ENCODE measurements at regions not wholly inside any gene's neighbourhood (a gene's known extent, or its start where the extent isn't known, plus 50 kb on each side); places are given as distances from the start of the nearest gene placed in this dataset.

DNA sequence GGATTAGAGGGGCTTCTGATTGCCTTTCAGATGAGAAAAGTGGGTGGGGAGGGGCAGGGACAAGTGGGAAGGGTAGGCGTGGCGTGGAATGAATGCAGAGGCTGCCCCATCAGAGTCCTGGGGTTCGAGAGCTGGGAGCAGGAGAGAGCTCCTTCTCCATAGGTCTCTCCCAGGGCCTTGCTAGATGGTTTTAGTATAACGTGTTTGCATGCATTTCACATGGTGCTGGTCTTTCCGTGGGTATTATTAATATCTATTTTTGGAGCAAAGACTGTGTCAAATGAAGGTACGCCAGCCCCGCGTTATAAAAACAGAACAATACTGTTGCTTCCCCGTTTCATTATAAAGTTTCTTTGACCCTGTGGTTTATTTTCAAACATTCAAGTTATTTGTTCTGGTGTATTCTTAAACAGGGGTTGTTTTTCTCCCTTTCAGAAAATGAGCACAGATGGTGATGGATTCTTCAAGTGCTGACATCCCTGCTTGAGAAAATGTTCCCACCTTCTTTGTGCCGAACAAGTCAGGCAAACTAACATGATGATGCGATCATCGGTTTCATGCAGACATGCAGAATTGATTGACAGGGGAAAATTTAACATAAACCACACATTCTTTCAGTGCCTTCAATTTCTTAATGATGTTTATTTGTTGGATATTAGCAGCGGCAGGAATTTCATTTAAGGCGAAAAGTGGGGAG, 62.1 kb upstream of the ZNF536 start:
- Histone ChIP-seq H3K27me3 (ENCODE audit: control insufficient read depth in 4 of 4, insufficient read depth in 4 of 4, low read length in 3 of 4) (no peaks in the 10 kb centered on the region), H3K9me3 (ENCODE audit: control insufficient read depth in 4 of 4, low read length in 3 of 4) (no peaks in the 10 kb centered on the region), H3K4me1 (ENCODE audit: control insufficient read depth in 4 of 4, insufficient read depth in 4 of 4, low read length in 3 of 4) (no peaks in the 10 kb centered on the region), H3K27ac (ENCODE audit: low read depth in 1 of 2, low read length in 2 of 2) (no peak overlapping the region), H3K9ac (ENCODE audit: low read depth in 1 of 2, low read length in 2 of 2) (no peak overlapping the region), H3K4me3 (ENCODE audit: low read depth in 1 of 3, low read length in 3 of 3) (no peak overlapping the region), H3K36me3 (ENCODE audit: control insufficient read depth in 4 of 4, insufficient read depth in 3 of 4, low read depth in 1 of 4, low read length in 3 of 4) (no peaks in the 10 kb centered on the region)
- TF ChIP-seq JUND (IDR thresholded peaks at IDR 0.05) = no peak
- TF ChIP-seq NR2F2 (IDR thresholded peaks at IDR 0.05) = no peak
- no peak for TF ChIP-seq YY1 (IDR thresholded peaks at IDR 0.05)
- no peak for TF ChIP-seq EGR1 (IDR thresholded peaks at IDR 0.05; ENCODE audit: low read depth in 2 of 2)
- TF ChIP-seq FOXA1 (IDR thresholded peaks at IDR 0.05) = no peak
- no peak for TF ChIP-seq GABPA (IDR thresholded peaks at IDR 0.05 in 1 of 2, conservative IDR thresholded peaks at IDR 0.05 in 1 of 2)
- no peak for TF ChIP-seq RAD21 (IDR thresholded peaks at IDR 0.05)
- no peak for TF ChIP-seq MAX (IDR thresholded peaks at IDR 0.05)
- no peak for TF ChIP-seq SP1 (IDR thresholded peaks at IDR 0.05)
- no peak for TF ChIP-seq HNF4A (conservative IDR thresholded peaks at IDR 0.05)
- TF ChIP-seq, protein P1, sequence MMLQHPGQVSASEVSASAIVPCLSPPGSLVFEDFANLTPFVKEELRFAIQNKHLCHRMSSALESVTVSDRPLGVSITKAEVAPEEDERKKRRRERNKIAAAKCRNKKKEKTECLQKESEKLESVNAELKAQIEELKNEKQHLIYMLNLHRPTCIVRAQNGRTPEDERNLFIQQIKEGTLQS (IDR thresholded peaks at IDR 0.05) = no peak
- no peak for TF ChIP-seq TAF1 (conservative IDR thresholded peaks at IDR 0.05)
- TF ChIP-seq, protein P2, sequence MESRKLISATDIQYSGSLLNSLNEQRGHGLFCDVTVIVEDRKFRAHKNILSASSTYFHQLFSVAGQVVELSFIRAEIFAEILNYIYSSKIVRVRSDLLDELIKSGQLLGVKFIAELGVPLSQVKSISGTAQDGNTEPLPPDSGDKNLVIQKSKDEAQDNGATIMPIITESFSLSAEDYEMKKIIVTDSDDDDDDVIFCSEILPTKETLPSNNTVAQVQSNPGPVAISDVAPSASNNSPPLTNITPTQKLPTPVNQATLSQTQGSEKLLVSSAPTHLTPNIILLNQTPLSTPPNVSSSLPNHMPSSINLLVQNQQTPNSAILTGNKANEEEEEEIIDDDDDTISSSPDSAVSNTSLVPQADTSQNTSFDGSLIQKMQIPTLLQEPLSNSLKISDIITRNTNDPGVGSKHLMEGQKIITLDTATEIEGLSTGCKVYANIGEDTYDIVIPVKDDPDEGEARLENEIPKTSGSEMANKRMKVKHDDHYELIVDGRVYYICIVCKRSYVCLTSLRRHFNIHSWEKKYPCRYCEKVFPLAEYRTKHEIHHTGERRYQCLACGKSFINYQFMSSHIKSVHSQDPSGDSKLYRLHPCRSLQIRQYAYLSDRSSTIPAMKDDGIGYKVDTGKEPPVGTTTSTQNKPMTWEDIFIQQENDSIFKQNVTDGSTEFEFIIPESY (IDR thresholded peaks at IDR 0.05) = no peak
- TF ChIP-seq, protein P3, sequence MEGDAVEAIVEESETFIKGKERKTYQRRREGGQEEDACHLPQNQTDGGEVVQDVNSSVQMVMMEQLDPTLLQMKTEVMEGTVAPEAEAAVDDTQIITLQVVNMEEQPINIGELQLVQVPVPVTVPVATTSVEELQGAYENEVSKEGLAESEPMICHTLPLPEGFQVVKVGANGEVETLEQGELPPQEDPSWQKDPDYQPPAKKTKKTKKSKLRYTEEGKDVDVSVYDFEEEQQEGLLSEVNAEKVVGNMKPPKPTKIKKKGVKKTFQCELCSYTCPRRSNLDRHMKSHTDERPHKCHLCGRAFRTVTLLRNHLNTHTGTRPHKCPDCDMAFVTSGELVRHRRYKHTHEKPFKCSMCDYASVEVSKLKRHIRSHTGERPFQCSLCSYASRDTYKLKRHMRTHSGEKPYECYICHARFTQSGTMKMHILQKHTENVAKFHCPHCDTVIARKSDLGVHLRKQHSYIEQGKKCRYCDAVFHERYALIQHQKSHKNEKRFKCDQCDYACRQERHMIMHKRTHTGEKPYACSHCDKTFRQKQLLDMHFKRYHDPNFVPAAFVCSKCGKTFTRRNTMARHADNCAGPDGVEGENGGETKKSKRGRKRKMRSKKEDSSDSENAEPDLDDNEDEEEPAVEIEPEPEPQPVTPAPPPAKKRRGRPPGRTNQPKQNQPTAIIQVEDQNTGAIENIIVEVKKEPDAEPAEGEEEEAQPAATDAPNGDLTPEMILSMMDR (IDR thresholded peaks at IDR 0.05; ENCODE audit: low read depth, low read length, missing input control) = no peak
- TF ChIP-seq REST (IDR thresholded peaks at IDR 0.05) = no peak
- no peak for TF ChIP-seq RXRA (IDR thresholded peaks at IDR 0.05)
- TF ChIP-seq FOXA2 (IDR thresholded peaks at IDR 0.05) = no peak
- TF ChIP-seq HNF4G (IDR thresholded peaks at IDR 0.05) = no peak
- 83% methylated on average over 14 of the region's 14 CpGs for WGBS
- no peak for DNase-seq (ENCODE audit: low spot score)

All from liver (tissue), 8 donors.